GM19452 (cell line): ENCODE measurements at regions not wholly inside any gene's neighbourhood (a gene's known extent, or its start where the extent isn't known, plus 50 kb on each side); places are given as distances from the start of the nearest gene placed in this dataset.
"Not testable (repeated sequence)": the region's sequence is repeated elsewhere in the genome, so short reads cannot be mapped to it uniquely, and the experiment has no call there.

Experiments
- ATAC-seq: cut with Tn5 transposase; IDR thresholded peaks from one replicate; pipeline ENCODE4 v1.9.1; 2021; ENCODE audit not compliant: unreplicated experiment

DNA sequence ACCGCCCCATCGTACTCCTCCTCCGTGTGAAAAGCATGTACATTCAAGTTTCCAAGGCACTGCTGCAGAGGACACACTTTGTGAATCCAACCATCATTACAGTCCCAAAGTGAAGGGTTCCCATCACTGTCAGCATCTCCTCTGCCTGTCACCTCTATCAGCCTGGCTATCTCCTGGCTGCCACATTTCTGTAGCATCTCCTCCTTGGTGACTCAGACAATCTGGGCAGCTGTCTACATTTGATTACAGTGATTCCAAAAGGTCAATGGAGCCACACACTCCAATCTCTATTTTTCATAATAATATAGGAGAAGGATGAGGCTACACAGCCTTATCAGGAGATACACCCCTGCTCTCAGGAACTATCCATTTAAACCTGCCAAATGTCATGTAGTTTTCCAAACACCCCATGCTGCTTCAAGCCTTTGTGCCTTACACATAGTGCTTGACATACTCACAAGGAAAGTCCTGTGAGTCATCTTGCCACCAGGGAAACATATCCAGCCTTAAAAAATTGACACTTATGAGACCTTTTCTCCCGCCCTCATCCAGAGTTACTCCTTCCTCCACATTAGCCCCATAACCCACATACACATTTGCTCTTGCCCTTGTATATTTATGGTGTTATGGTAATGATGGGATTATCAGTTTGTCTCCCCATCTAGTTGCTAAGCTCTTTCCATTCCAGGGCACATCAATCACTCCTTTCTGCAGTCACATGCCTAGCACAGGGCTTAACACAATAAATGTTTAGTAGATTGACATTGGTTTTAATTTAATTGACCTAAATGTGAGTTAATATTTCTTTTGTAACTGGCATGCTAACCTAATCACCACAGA, 250.1 kb upstream of the CDH5 start:
- ATAC-seq, result no peak

DNA sequence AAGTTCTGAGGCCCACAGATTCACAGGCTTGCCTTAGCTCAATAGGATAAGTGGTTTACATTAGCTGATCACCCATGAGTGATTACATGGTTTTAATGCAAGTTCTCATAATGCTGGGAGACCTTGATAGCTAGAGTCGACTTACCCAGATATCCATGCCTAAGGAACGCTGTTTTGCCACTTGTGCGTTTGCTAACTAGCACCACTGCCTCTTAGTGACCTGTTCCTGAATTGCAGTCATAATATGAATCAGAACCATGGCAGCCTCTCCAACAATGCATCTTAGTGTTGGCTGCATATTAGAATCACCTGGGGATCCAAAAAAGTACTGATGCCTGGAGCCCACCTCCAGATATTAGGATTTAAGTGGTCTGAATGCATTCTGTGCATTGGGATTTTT, 251.1 kb upstream of the CDH5 start:
- no peak for ATAC-seq

DNA sequence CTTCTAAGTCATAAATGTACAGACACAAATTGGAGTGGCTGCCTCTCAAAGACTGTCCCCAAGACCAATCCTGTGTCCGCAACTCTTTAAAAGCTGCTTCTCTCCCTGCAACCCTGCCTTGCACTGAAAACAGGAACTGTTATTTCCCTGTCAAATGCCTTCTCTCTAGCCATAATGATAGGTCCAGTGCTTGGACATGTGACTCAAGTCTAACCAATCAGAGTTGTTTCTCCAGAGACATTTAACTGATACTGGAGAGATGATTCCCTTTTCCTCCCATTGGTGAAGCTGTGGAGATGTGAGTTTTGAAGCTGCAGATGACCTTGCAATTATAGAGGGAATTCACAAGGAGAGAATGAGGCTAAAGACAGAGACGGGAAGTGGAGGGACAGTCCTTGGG, 253.3 kb upstream of the CDH5 start:
- ATAC-seq, result no peak

DNA sequence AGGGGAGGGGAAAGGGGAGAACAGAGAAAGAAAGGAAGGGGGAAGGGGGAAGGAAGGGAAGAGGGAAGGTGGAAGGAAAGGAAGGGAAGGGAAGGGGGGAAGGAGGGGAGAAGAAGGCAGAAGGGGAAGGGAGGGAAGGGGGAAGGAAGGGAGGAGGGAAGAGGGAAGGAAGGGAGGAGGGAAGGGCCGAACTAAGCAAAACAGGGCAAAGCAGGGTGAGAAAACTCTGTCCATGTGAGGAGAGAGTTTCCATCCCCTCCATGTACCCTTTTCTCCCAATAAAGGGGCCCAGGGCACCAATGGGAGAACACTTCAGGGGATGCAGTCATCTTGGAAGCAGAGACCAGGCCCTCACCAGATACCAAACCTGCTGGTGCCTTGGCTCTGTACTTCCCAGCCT, 256.8 kb upstream of the CDH5 start:
- ATAC-seq, result no peak

DNA sequence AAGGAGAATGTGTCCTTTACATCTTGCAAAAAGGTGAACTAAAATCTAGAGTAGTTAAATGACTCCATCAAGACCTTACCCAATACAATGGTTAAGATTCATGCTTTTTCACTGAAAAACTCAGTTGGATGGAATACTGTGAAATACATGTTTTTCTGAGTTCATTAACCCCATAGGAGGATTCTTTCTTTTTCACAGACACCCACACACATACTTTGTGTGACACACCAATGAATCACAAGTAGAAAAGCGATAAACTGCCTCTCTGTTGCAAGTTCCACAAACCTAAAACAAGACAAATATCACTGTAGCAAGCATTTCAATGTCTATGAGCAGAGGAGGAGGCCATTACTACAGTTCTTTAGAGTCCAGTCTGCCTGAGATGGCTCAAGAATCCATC, 258.8 kb upstream of the CDH5 start:
- ATAC-seq, result no peak

DNA sequence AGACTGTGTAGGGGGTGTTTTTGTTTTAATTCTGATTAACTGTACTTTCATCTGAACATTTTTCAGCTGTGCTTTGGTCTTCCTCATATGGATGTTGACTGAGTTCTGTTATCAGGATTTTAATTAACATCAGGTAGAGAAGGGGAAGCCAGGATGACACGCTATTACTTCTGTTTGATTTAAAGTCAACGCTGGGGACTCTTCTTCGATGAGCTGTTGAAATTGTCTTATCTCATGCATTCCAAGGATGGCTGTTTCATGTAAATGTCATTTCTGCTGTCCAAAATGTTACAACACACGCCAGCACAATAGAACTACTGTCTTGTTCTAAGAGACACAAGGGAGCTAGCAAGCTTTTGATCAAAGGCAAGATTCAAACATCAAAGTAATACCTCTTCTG, 263.3 kb upstream of the CDH5 start:
- no peak for ATAC-seq

DNA sequence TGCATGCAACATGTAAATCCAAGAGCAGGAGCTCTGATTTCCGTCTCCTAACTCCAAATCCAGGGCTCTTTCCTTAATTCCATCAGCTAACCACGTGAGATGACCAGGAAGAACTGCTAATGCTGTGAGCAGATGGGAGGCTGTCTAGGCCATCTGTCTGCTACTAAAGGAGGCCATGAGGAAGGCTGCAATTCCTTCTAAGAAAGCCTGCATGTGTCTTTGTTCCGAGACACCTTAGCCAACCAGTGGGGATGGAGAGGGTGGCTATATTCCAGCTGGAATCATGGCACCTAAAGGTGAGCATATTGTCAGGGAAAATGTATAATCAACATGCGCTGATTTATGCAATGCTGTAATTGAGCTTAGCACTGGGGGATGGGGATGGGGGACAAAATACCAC, 267.2 kb upstream of the CDH5 start:
- no peak for ATAC-seq

DNA sequence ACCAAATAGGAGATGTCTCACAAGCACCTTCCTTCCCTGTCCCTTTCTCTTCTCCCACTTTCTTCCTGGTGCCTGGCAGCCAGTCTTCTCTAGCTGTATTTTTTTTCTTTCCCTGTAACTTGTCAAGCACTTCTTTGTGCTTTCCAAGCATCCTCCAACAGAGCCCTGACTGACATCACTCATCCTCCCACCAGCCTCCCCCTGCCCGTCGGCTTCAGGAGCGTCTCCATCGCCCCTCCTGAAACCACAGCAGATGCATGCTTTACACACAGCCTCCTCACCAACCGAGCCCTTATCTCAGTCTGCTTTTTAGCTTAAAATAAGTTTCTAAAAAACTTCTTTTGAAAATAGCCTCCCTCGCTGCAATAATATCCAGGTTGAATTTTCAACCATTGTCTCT, 268.7 kb upstream of the CDH5 start:
- ATAC-seq, result no peak

DNA sequence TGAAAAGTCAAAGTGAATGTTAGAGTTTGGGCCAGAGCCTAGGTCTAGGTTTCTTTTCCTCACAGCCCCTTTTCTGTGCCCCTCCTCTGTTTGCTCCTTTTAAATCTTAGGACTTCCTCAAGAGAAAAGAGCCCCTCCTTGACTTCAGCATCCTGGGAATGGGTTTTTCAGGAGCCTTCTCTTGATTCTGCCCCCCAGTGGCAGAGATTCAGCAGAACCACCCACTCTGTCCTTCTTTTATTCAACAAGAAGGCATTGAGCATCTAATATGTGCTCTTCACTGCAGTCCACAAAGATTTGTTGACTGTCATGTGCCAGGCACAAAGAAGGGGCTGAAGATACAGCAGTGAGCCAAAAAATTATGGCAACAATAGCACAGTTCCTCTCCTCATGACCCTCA, 270.8 kb upstream of the CDH5 start:
- ATAC-seq, result no peak

DNA sequence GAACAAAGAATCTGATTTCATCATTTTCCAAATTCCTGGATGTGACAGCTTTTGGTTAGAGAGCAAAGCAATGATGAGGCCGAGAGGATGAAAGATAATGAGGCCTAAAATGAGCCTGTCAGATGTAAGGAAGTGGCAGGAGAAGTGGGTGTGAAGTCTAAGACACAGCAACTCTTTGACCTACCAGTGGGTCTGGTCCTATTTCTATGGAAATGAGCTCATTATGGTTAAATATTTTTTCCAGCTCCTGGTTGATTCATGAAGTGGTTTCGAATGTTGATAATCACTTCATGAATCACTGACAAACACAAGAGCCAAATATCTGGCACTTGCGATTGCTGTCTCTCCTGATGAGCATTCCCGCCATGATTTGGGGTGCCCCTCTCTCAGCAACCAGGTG, 273.3 kb upstream of the CDH5 start:
- ATAC-seq, result no peak

DNA sequence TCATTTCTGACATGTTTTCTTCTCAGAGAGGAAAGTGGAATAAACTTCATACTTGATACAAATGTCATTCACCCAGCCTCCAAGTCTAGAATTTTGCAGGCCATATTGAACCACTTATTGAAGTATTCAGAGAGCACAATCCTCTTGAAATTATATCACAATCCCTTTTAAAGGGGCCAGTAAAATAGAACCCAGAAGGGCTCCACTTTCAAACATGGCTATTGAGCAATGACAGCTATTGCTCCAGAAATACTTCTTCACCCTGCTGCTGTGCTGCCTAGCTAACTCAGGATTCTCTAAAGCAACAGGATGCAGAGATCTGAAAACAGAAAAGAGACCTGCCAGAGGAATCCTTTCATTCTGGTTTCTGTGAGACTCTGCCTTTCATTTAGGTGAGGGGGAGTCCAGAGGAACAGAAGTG, 275.0 kb upstream of the CDH5 start:
- ATAC-seq, result no peak

DNA sequence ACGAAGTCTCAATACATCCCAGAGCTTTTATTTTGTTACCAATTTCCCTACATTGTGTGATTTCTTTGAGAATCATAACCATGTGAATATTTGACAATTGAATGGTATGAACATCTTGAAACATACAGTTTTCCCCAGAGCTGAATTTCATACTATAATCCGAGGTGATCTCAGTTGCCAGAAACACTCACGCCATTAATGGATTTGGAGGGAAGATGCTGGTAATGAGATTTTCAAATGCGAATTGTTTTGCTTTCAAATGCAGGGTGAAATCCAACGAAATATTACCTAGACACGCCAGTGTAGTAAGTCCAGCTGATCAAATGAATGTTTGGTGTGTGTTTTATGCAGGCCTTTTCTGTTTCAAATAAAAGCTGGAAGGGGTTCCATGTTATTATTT, 277.8 kb upstream of the CDH5 start:
- ATAC-seq, result no peak

DNA sequence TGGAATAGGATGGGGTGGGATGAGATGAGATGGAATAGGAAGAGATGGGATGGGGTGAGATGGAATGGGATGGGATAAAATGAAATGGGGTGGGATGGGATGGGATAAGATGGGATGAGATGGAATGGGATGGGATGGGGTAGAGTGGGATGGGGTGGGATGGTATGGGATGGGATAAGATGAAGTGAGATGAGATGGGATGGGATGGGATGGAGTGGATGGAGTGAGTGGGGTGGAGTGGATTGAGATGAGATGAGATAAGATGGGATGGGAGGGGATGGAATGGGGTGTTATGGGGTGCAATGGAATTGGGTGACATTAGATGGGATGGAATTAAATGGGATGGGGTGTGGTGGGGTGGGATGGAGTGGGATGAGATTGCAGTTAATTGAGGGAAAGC, 279.2 kb upstream of the CDH5 start:
- ATAC-seq, result no peak

DNA sequence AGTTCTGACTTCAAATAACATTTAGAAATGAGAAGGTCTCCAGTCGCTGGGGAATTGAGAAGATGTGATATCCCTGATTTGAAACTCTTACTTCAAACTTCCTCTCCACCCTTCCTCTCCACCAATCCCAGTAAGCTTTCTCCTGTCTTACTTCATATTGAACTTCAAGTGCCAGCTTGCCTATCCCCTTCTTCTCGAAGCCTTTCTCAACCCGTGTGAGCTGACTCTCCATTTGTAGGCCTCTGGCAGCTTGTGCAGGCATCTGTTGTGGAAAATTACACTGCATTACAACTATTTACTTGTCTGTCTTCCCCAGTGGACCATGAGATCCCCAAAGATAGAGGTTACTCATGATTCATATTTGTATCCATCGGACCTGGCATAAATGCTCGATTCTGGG, 280.8 kb upstream of the CDH5 start:
- no peak for ATAC-seq

DNA sequence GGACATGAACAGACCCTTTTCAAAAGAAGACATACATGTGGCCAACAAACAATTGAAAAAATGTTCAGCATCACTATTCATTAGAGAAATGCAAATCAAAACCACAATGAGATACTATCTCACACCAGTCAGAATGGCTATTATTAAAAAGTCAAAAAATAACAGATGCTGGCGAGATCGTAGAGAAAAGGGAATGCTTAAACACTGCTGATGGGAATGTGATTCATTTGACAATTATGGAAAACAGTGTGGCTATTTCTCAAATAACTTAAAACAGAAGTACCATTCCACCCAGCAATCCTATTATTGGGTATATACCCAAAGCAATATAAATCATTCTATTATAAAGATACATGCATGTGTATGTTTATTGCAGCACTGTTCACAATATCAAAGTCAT, 281.8 kb upstream of the CDH5 start:
- not testable (repeated sequence) for ATAC-seq

DNA sequence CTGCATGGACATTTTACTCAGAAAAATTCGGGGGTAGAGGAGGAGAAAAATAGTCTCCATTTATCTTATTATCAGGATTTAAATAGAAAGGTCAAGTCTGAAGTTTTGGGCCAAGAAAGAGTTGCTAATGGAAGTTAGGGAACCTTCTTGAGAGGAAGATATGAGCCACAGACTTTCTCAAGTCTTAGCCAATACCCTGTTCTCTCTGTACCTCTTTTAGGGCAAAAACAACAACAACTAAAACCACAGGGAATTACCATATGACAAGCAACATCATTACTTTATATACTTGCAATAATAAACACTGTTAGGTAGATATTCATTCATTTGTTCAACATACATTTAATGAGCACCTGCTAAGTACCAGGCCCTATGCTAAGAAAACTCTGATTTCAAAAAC, 282.2 kb upstream of the CDH5 start:
- ATAC-seq, result no peak

DNA sequence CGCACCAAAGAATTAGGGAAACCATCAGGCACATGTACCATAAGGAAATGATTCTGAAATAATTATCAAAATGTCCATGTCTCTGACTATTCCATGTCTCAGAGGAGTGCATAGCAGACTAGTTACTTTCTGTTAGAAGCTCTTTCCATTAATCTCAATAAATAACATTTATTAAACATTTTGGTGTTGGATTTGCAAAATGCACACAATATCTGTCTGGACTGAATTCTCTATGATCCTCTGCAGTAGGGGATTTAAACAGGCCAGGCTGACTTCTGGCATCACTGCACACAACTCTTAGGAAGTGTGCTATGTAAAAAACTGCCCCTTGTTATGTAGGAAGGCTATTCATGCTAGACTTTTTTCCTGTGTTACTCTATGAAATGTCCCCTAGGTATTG, 283.3 kb upstream of the CDH5 start:
- ATAC-seq, result no peak

DNA sequence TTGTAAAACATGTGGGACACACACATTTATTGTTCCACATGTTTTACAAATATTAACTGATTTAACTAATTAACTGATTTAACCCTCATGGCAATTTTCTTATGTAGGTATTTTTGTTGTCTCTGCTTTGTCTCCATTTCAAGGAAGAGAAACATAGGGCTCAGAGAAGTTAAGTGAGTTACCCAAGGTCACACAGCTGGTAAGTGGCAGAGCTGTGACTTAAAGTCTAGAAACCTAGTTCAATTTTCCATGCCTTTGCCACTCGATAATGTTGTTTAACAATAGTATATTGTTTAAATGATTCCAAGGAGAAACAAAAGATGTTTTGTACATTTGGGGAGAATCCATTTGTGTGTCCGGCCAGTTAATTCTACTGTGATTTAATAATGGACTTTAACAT, 284.1 kb upstream of the CDH5 start:
- ATAC-seq, result no peak

DNA sequence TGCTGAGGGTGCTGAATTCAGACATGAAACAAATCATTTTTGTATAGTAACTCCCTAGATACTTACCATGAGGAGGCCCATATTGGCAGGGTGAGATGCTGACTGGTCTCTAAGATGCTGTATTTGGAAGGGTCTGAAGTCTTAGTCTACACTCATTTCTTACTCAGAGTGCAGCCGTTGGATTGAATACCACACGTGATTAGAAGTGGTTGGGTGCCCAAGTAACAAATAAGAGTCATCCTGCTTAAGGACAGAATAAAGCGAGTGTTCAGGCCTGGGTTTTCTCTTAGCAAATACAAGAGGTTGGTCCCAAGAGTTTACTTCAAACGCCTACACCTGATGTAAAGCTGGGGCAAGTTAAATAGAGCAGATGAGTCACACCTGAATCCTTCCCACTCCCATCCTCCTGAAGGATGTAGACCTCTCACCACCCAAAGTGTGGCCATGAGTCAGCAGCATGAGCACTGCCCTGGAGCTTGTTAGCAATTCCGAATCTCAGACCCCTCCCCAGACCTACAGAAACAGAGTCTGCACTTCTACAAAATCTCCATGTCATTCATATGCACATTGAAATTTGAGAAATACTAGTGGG, 284.6 kb upstream of the CDH5 start:
- ATAC-seq, result no peak

DNA sequence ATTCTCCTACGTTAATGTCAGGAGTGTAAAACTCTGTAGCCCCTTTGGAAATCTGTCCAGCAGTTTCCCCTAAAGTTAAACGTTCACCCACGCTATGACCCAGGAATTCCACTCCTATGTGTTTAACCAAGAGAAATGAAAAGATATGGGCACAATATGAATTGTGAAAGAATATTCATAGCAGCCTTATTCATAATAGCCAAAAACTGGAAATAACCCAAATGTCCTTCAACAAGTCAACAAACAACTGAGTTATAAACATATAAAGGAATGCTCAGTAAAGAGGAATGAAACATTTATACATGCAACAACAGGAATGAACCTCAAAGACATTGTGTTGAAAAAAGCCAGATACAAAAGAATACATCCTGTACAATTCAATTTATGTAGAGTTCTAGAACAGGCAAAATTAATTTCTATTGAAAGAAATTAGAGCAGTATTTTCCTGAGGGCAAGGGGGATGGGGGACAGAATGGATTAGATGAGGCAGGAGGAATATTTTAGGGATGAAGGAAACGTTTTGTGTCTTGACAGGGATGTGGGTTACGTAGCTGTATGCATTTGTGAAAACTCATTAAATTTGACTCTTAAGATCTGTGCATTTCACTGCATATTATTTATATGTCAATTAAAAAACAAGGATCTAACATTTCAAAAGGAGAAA, 286.7 kb upstream of the CDH5 start:
- no peak for ATAC-seq

DNA sequence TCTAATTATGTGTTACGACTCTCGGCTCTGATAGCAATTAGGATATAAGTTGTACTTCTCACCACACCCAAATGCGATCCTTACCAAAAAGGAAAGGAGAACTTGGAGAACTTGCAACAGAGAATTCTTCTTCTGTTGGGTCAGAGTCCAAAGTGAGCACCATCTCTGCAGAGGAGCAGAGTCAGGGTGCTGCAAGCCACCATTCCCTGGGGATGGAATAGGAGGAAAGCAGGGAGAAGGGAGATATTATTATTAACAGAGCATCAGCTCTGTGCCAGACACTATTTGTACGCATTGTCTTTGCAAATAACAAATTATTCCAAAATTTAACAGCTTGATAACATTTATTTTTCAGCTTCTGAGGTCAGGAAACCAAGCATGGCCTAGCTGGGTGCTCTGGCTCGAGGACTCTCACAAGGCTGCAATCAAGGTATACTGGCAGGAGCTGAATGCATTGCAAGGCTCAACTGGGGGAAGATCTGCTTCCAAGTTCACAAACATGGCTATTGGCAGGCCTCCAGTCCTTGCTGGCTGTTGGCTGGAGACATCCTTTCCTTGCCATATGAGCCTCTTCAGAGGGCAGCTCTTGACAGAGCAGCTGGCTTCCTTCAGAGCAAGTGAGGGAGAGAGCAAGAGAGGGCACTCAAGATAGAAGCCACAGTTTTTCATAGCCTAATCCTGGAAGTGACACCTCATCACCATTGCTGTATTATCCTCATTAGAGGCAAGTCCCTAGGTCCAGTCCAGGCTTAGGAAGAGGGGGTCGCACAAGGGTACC, 296.2 kb upstream of the CDH5 start:
- ATAC-seq, result no peak

DNA sequence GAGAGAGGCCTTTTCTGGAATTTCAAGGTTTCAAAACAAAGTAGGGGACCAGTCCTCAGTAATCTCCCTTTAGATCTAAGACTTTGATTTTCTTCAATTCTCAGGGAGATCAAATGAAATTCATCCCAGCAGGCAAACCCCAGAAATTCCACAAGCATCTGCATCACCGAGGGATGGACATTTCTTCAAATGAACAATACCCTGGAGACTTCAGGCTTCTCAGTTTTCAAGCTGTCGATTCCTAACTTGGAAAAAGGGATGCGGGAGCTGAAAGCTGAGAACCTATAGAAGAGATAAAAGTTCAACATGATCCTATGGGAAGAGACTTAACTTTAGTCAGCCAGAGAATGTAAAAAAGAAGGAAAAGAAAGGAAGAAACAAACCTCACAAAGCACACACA, 296.9 kb upstream of the CDH5 start:
- ATAC-seq, result no peak
